ENCODE measurements at regions not wholly inside any gene's neighbourhood (a gene's known extent, or its start where the extent isn't known, plus 50 kb on each side); places are given as distances from the start of the nearest gene placed in this dataset.

DNA sequence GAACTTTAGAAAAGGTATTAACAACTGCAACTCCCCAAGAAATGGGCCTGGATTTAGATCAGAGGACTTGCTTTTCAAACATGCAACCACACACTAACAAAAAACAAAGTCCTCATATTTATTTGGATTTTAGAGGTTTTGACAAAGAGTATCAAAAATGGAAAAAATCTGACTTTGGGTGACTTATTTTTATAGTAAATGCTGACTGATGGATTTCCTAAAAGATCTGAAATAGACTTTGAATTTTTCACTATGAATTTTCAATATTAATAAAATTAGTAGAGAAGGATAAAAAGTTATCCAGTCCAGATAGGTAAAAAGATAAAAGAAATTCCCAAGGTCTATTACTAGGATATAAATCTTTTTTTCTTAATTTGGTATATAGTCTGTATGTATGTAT is 253.5 kb downstream of the KCNJ2 start:
- FAIRE-seq (no peak), DNase-seq (ENCODE audit: low read depth in 1 of 2, low spot score in 2 of 2) (no peak)
- Histone ChIP-seq H3K14ac (ENCODE audit: insufficient read length) (no peak overlapping the region), H3K23ac (ENCODE audit: insufficient read length) (no peak overlapping the region), H3K18ac (ENCODE audit: extremely low read depth, low read length) (no peak overlapping the region), H2BK12ac (ENCODE audit: low read depth, low read length) (no peak overlapping the region), H4K20me1 (replicated peaks in 1 of 2; ENCODE audit: control insufficient read depth in 1 of 2, insufficient read depth in 2 of 2, low read length in 2 of 2) (no peaks in the 10 kb centered on the region), H3K9ac (replicated peaks in 1 of 4; ENCODE audit: extremely low read depth in 1 of 4, low read depth in 3 of 4, low read length in 3 of 4) (no peak overlapping the region), H3K4me1 (replicated peaks in 1 of 4; ENCODE audit: control insufficient read depth in 3 of 4, insufficient read depth in 4 of 4, low read length in 3 of 4) (no peaks in the 10 kb centered on the region; a peak in 1 of 7 replicates), H3K9me3 (ENCODE audit: insufficient read depth in 2 of 2, low read depth in 1 of 2, low read length in 1 of 2) (no peaks in the 10 kb centered on the region), H3K23me2 (ENCODE audit: low read depth, low read length) (no peaks in the 10 kb centered on the region), H2AK5ac (ENCODE audit: low read depth, low read length) (no peak overlapping the region), H4K8ac (ENCODE audit: extremely low read depth, insufficient read depth, low read length) (no peak overlapping the region), H3K79me2 (ENCODE audit: control insufficient read depth in 1 of 2, insufficient read depth in 2 of 2, low read length in 2 of 2) (no peaks in the 10 kb centered on the region), H3K79me1 (ENCODE audit: low read depth, low read length) (no peaks in the 10 kb centered on the region), H2BK20ac (ENCODE audit: low read length) (no peak overlapping the region), H2AFZ (ENCODE audit: low read length) (no peak overlapping the region), H3K27ac (ENCODE audit: low read depth, low read length) (no peak overlapping the region), H3K36me3 (ENCODE audit: control insufficient read depth in 2 of 4, insufficient read depth in 4 of 4, low read length in 3 of 4) (no peaks in the 10 kb centered on the region), H3K56ac (replicated peaks; ENCODE audit: insufficient read length, low read depth, low read length) (no peak overlapping the region), H4K5ac (ENCODE audit: insufficient read length, low read depth, low read length) (no peak overlapping the region), H2BK5ac (ENCODE audit: low read depth, low read length) (no peak overlapping the region), H2BK15ac (ENCODE audit: low read length) (no peak overlapping the region), H4K91ac (replicated peaks; ENCODE audit: insufficient read length, low read length) (no peak overlapping the region), H2BK120ac (replicated peaks; ENCODE audit: low read depth, low read length) (no peak overlapping the region), H3K4ac (replicated peaks; ENCODE audit: insufficient read length, low read depth, low read length) (no peak overlapping the region), H3K27me3 (replicated peaks in 1 of 4; ENCODE audit: control insufficient read depth in 3 of 4, extremely low read depth in 1 of 4, insufficient read depth in 3 of 4, low read length in 3 of 4) (no peaks in the 10 kb centered on the region), H3K4me3 (ENCODE audit: extremely low read depth in 1 of 4, insufficient read depth in 2 of 4, low read depth in 3 of 4, low read length in 4 of 4) (no peak overlapping the region), H3K4me2 (ENCODE audit: insufficient read depth in 1 of 2, low read depth in 2 of 2, low read length in 2 of 2) (no peak overlapping the region)
- ChIA-PET CTCF (ENCODE audit: partially characterized antibody) (no interaction called here), POLR2A (ENCODE audit: partially characterized antibody) (no interaction called here)
- TF ChIP-seq BCL11A (IDR thresholded peaks at IDR 0.05; ENCODE audit: low read depth in 2 of 2, low read length in 2 of 2), result no peak
- TF ChIP-seq, protein P1, sequence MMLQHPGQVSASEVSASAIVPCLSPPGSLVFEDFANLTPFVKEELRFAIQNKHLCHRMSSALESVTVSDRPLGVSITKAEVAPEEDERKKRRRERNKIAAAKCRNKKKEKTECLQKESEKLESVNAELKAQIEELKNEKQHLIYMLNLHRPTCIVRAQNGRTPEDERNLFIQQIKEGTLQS (IDR thresholded peaks at IDR 0.05; ENCODE audit: insufficient read depth, low read depth, low read length), result no peak
- TF ChIP-seq, protein P2, sequence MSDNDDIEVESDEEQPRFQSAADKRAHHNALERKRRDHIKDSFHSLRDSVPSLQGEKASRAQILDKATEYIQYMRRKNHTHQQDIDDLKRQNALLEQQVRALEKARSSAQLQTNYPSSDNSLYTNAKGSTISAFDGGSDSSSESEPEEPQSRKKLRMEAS (IDR thresholded peaks at IDR 0.05), result no peak
- no peak for TF ChIP-seq SIRT6 (IDR thresholded peaks at IDR 0.05; ENCODE audit: low read length)
- no peak for TF ChIP-seq EZH2 (IDR thresholded peaks at IDR 0.05; ENCODE audit: low read depth, low read length, severe bottlenecking)
- no peak for TF ChIP-seq TEAD4 (IDR thresholded peaks at IDR 0.05; ENCODE audit: low read depth, low read length)
- no peak for TF ChIP-seq SIX5 (IDR thresholded peaks at IDR 0.05; ENCODE audit: low read depth, low read length)
- TF ChIP-seq MAFK (IDR thresholded peaks at IDR 0.05; ENCODE audit: low read depth, low read length), result no peak
- no peak for TF ChIP-seq ASH2L (IDR thresholded peaks at IDR 0.05; ENCODE audit: low read length)
- TF ChIP-seq SP2 (IDR thresholded peaks at IDR 0.05; ENCODE audit: low read length), result no peak
- no peak for TF ChIP-seq TAF7 (optimal IDR thresholded peaks at IDR 0.05; ENCODE audit: borderline replicate concordance, low read depth, low read length)
- TF ChIP-seq POU5F1 (IDR thresholded peaks at IDR 0.05; ENCODE audit: low read depth, low read length), result no peak
- TF ChIP-seq NANOG (IDR thresholded peaks at IDR 0.05; ENCODE audit: insufficient read depth, low read depth, low read length, poor library complexity, severe bottlenecking), result no peak
- no peak for TF ChIP-seq SRF (IDR thresholded peaks at IDR 0.05; ENCODE audit: low read depth, low read length)
- no peak for TF ChIP-seq SUZ12 (IDR thresholded peaks at IDR 0.05; ENCODE audit: low read length)
- TF ChIP-seq JUND (IDR thresholded peaks at IDR 0.05; ENCODE audit: low read length), result no peak
